OCI-LY3 (cell line): ENCODE measurements at regions not wholly inside any gene's neighbourhood (a gene's known extent, or its start where the extent isn't known, plus 50 kb on each side); places are given as distances from the start of the nearest gene placed in this dataset.

ENCODE experiments used
- CTCF ChIP-seq: fragments of 200-600, 300-600 bp; sonication (generic); IDR thresholded peaks from 2 replicates; pipeline ENCODE4 v1.5.1; 2014; ENCODE audit warnings: antibody characterized with exemption, low read length, low read depth
- EZH2phosphoT487 ChIP-seq: fragments of 200-600 bp; shearing (Covaris generic); IDR thresholded peaks from 2 replicates; pipeline ENCODE4 v1.6.1; 2018; ENCODE audit warnings: antibody characterized with exemption, mixed run types, low read depth

- TF ChIP-seq CTCF (no peak), EZH2phosphoT487 (no peak)
Measured at GRCh38 chr6:148286563-148286962, 56.1 kb upstream of the SASH1 start.
